HepG2 (cell line): ENCODE measurements at regions not wholly inside any gene's neighbourhood (a gene's known extent, or its start where the extent isn't known, plus 50 kb on each side); places are given as distances from the start of the nearest gene placed in this dataset.

Experiments used
- ADNP ChIP-seq: sonication (generic); formaldehyde crosslinking; IDR thresholded peaks from 2 replicates; pipeline ENCODE4 v1.4.0; 2020; ENCODE audit warnings: missing genetic modification reagents
- CEBPG ChIP-seq: IDR thresholded peaks from 2 replicates; pipeline ENCODE4 v1.6.1; 2016
- KDM5B ChIP-seq: sonication (generic); formaldehyde crosslinking; IDR thresholded peaks from 2 replicates; pipeline ENCODE4 v1.4.0; 2020; ENCODE audit warnings: missing genetic modification reagents, mild to moderate bottlenecking, borderline replicate concordance
- MNT ChIP-seq: fragments of 450-650 bp; IDR thresholded peaks from 2 replicates; pipeline ENCODE4 v1.6.1; 2016
- NCOA1 ChIP-seq: sonication (generic); formaldehyde crosslinking; IDR thresholded peaks from 2 replicates; pipeline ENCODE4 v1.9.0; 2021; ENCODE audit warnings: missing genetic modification reagents
- NR1H2 ChIP-seq: sonication (generic); formaldehyde crosslinking; IDR thresholded peaks from 2 replicates; pipeline ENCODE4 v1.8.1; 2022; ENCODE audit warnings: low read depth, missing genetic modification reagents, borderline replicate concordance
- PHF21A ChIP-seq: sonication (generic); formaldehyde crosslinking; IDR thresholded peaks from 2 replicates; pipeline ENCODE4 v1.5.0; 2020; ENCODE audit warnings: mild to moderate bottlenecking, missing genetic modification reagents
- PRPF4 ChIP-seq: fragments of 200-400 bp; formaldehyde crosslinking; IDR thresholded peaks from 2 replicates; pipeline ENCODE4 v1.6.1; 2016; ENCODE audit warnings: low read length, low read depth; ENCODE audit not compliant: poor library complexity, severe bottlenecking
- REPIN1 ChIP-seq: sonication (generic); formaldehyde crosslinking; IDR thresholded peaks from 2 replicates; pipeline ENCODE4 v1.8.0; 2022; ENCODE audit warnings: missing genetic modification reagents, low read depth, mild to moderate bottlenecking, borderline replicate concordance
- STAT6 ChIP-seq: sonication (generic); formaldehyde crosslinking; IDR thresholded peaks from 2 replicates; pipeline ENCODE4 v1.4.0; 2020; ENCODE audit warnings: missing genetic modification reagents, mild to moderate bottlenecking, borderline replicate concordance
- ZFY ChIP-seq: sonication (generic); formaldehyde crosslinking; IDR thresholded peaks from 2 replicates; pipeline ENCODE4 v1.4.0; 2020; ENCODE audit warnings: missing genetic modification reagents
- ZNF496 ChIP-seq: sonication (generic); formaldehyde crosslinking; IDR thresholded peaks from 2 replicates; pipeline ENCODE4 v1.8.1; 2023; ENCODE audit warnings: mild to moderate bottlenecking, moderate library complexity, missing genetic modification reagents; ENCODE audit not compliant: insufficient replicate concordance
- ZNF549 ChIP-seq: sonication (generic); formaldehyde crosslinking; IDR thresholded peaks from 2 replicates; pipeline ENCODE4 v1.5.0; 2020; ENCODE audit warnings: missing genetic modification reagents
- ZNF746 ChIP-seq: sonication (generic); formaldehyde crosslinking; IDR thresholded peaks from 2 replicates; pipeline ENCODE4 v1.8.0; 2022; ENCODE audit warnings: mild to moderate bottlenecking, missing genetic modification reagents
- ZNF776 ChIP-seq: sonication (generic); formaldehyde crosslinking; IDR thresholded peaks from 2 replicates; pipeline ENCODE4 v1.4.0; 2020; ENCODE audit warnings: mild to moderate bottlenecking, missing genetic modification reagents
- TF ChIP-seq, protein P1 (sequence below): sonication (generic); formaldehyde crosslinking; IDR thresholded peaks from 2 replicates; pipeline ENCODE4 v1.5.0; 2020; ENCODE audit warnings: mild to moderate bottlenecking, low read depth, missing genetic modification reagents, borderline replicate concordance
- TF ChIP-seq, protein P2 (sequence below): sonication (generic); formaldehyde crosslinking; IDR thresholded peaks from 2 replicates; pipeline ENCODE4 v1.4.0; 2020; ENCODE audit warnings: mild to moderate bottlenecking, missing genetic modification reagents
- TF ChIP-seq, protein P3 (sequence below): sonication (generic); formaldehyde crosslinking; IDR thresholded peaks from 2 replicates; pipeline ENCODE4 v1.5.1; 2020; ENCODE audit warnings: missing genetic modification reagents, mild to moderate bottlenecking, borderline replicate concordance
- TF ChIP-seq, protein P4 (sequence below): sonication (generic); formaldehyde crosslinking; IDR thresholded peaks from 2 replicates; pipeline ENCODE4 v1.9.0; 2022; ENCODE audit warnings: low read depth, missing genetic modification reagents

- TF ChIP-seq ZNF549 (CRISPR knock-in tag) (no peak), MNT (no peak), ZNF776 (CRISPR knock-in tag) (0 out of 2 replicates have a peak, but pooled peaks have one; percentile 15), KDM5B (CRISPR knock-in tag) (peak; percentile 78; the same call in 1 of the 2 replicates), ZNF746 (no peak), ZFY (CRISPR knock-in tag) (no peak; the same call in 1 of the 2 replicates), CEBPG (no peak), REPIN1 (no peak), PHF21A (CRISPR knock-in tag) (0 out of 2 replicates have a peak, but pooled peaks have one; percentile 2), ADNP (CRISPR knock-in tag) (no peak), ZNF496 (no peak), STAT6 (no peak; the same call in 1 of the 2 replicates), NR1H2 (CRISPR knock-in tag) (no peak), NCOA1 (peak; percentile 86; the same call in 1 of the 2 replicates), PRPF4 (no peak)
- TF ChIP-seq, protein P1, sequence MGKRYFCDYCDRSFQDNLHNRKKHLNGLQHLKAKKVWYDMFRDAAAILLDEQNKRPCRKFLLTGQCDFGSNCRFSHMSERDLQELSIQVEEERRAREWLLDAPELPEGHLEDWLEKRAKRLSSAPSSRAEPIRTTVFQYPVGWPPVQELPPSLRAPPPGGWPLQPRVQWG: 0 out of 2 replicates have a peak, but pooled peaks have one; percentile 39
- TF ChIP-seq, protein P2, sequence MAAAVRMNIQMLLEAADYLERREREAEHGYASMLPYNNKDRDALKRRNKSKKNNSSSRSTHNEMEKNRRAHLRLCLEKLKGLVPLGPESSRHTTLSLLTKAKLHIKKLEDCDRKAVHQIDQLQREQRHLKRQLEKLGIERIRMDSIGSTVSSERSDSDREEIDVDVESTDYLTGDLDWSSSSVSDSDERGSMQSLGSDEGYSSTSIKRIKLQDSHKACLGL: no peak; the same call in 1 of the 2 replicates
- TF ChIP-seq, protein P3, sequence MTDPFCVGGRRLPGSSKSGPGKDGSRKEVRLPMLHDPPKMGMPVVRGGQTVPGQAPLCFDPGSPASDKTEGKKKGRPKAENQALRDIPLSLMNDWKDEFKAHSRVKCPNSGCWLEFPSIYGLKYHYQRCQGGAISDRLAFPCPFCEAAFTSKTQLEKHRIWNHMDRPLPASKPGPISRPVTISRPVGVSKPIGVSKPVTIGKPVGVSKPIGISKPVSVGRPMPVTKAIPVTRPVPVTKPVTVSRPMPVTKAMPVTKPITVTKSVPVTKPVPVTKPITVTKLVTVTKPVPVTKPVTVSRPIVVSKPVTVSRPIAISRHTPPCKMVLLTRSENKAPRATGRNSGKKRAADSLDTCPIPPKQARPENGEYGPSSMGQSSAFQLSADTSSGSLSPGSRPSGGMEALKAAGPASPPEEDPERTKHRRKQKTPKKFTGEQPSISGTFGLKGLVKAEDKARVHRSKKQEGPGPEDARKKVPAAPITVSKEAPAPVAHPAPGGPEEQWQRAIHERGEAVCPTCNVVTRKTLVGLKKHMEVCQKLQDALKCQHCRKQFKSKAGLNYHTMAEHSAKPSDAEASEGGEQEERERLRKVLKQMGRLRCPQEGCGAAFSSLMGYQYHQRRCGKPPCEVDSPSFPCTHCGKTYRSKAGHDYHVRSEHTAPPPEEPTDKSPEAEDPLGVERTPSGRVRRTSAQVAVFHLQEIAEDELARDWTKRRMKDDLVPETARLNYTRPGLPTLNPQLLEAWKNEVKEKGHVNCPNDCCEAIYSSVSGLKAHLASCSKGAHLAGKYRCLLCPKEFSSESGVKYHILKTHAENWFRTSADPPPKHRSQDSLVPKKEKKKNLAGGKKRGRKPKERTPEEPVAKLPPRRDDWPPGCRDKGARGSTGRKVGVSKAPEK (CRISPR knock-in tag): no peak
- TF ChIP-seq, protein P4, sequence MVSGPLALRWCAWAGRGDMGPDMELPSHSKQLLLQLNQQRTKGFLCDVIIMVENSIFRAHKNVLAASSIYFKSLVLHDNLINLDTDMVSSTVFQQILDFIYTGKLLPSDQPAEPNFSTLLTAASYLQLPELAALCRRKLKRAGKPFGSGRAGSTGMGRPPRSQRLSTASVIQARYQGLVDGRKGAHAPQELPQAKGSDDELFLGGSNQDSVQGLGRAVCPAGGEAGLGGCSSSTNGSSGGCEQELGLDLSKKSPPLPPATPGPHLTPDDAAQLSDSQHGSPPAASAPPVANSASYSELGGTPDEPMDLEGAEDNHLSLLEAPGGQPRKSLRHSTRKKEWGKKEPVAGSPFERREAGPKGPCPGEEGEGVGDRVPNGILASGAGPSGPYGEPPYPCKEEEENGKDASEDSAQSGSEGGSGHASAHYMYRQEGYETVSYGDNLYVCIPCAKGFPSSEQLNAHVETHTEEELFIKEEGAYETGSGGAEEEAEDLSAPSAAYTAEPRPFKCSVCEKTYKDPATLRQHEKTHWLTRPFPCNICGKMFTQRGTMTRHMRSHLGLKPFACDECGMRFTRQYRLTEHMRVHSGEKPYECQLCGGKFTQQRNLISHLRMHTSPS (CRISPR knock-in tag): no peak
These were observed 109.2 kb upstream of the PTPN1 start (continued) for GRCh38 chr20:50400705-50401586.
